ENCODE measurements at regions not wholly inside any gene's neighbourhood (a gene's known extent, or its start where the extent isn't known, plus 50 kb on each side); places are given as distances from the start of the nearest gene placed in this dataset.

DNA sequence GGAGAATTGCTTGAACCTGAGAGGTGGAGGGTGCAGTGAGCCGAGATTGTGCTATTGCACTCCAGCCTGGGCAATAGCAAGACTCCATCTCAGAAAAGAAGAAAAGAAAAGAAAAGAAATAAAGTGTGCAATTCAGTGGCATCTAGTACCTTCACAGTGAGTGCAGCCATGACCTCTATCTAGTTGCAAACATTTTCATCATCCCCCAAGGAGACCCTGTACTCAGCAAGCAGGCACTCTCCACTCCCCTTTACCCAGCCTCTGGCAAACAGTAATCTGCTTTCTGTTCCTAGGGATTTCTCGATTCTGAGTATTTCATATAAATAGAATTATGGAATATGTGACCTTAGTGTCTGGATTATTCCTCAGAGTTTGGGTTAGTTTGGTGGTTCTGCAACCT, 130.4 kb upstream of the ARL4C start:
- peaks cover 14% of the 10 kb centered on the region for H3K27me3 Mint-ChIP-seq
- no peak overlapping the region for H3K4me3 Mint-ChIP-seq
- no peak overlapping the region for H3K27ac Mint-ChIP-seq
- no peaks in the 10 kb centered on the region for H3K4me1 Mint-ChIP-seq (ENCODE audit: low read depth)
- no peaks in the 10 kb centered on the region for H3K36me3 Mint-ChIP-seq (ENCODE audit: low read depth)
- H3K9me3 Mint-ChIP-seq: no peaks in the 10 kb centered on the region

GRCh38 chr2:234626566-234627130, 129.8 kb upstream of the ARL4C start:
- Mint-ChIP-seq H3K27ac (no peak overlapping the region), H3K4me3 (no peak overlapping the region), H3K9me3 (no peaks in the 10 kb centered on the region), H3K27me3 (peaks cover 11% of the 10 kb centered on the region), H3K4me1 (ENCODE audit: low read depth) (no peaks in the 10 kb centered on the region), H3K36me3 (ENCODE audit: low read depth) (no peaks in the 10 kb centered on the region)

DNA sequence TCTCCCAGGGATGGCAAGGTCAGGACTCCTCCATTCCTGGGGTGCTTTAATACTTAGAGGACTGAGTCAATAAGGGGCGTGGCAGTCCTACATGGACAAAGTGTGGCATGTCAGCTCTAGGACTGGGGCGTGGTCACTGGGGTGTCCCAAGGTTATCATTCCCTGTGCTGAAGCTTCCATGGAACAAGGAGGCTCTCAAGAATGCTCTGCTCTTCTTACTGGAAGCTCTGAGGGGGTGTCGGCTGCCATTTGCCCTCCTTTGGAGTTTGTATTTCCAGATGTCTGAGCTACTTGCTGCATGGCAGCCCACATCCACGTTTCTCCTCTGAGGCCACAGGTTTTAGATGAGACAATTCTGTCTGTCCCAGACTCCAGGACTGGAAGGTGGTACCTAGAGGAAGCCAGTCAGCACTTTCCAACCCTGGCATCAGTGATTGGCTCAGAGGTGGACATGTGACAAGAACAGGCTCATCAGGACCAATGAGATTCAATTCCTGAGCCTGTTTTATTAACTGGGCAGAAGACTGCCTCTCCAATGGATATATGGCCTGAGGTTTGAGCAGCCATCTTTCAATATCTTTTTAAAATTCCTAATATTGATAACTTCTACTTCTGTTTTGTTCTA, 128.9 kb upstream of the ARL4C start:
- Mint-ChIP-seq H3K4me3 (no peak overlapping the region), H3K27me3 (peaks cover 10% of the 10 kb centered on the region), H3K27ac (no peak overlapping the region), H3K36me3 (ENCODE audit: low read depth) (no peaks in the 10 kb centered on the region), H3K4me1 (ENCODE audit: low read depth) (no peaks in the 10 kb centered on the region), H3K9me3 (no peaks in the 10 kb centered on the region)

- H3K4me1 Mint-ChIP-seq (ENCODE audit: low read depth): peaks cover 8% of the 10 kb centered on the region
- H3K9me3 Mint-ChIP-seq: peaks cover 5% of the 10 kb centered on the region
- no peak overlapping the region for H3K27ac Mint-ChIP-seq
- no peaks in the 10 kb centered on the region for H3K36me3 Mint-ChIP-seq (ENCODE audit: low read depth)
- H3K27me3 Mint-ChIP-seq: peaks cover 10% of the 10 kb centered on the region
- H3K4me3 Mint-ChIP-seq: no peak overlapping the region
These were observed 126.7 kb upstream of the ARL4C start for GRCh38 chr2:234623521-234623991.

- Mint-ChIP-seq H3K27ac (no peak overlapping the region), H3K27me3 (peaks cover 6% of the 10 kb centered on the region), H3K9me3 (peaks cover 5% of the 10 kb centered on the region), H3K36me3 (ENCODE audit: low read depth) (no peaks in the 10 kb centered on the region), H3K4me3 (no peak overlapping the region), H3K4me1 (ENCODE audit: low read depth) (peaks cover 8% of the 10 kb centered on the region)
These were observed 124.2 kb upstream of the ARL4C start for GRCh38 chr2:234621120-234621519.

DNA sequence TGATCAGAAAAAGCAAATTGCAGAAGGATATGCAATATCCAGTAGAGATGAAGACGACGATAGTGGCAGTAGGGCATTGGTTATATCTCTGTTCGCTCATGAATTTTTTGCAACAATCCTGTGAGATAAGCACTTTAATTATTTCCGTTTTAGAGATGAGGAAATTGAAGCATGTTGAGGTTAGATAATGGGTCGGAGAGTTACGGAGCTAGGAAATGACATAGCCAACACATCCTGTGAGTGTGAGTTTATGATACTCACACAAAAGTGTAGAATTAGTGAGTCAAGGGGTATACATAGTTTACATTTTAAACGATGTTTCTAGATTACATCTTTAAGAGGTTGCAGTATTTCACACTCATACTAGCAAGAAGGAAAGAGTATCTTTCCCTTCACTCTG, 123.1 kb upstream of the ARL4C start:
- Mint-ChIP-seq H3K4me3 (no peak overlapping the region), H3K36me3 (ENCODE audit: low read depth) (no peaks in the 10 kb centered on the region), H3K27ac (no peak overlapping the region), H3K9me3 (peaks cover 5% of the 10 kb centered on the region), H3K4me1 (ENCODE audit: low read depth) (peaks cover 8% of the 10 kb centered on the region), H3K27me3 (peaks cover 10% of the 10 kb centered on the region)

- no peaks in the 10 kb centered on the region for H3K36me3 Mint-ChIP-seq (ENCODE audit: low read depth)
- H3K9me3 Mint-ChIP-seq: peaks cover 5% of the 10 kb centered on the region
These were observed 118.9 kb upstream of the ARL4C start for GRCh38 chr2:234615643-234616356.

DNA sequence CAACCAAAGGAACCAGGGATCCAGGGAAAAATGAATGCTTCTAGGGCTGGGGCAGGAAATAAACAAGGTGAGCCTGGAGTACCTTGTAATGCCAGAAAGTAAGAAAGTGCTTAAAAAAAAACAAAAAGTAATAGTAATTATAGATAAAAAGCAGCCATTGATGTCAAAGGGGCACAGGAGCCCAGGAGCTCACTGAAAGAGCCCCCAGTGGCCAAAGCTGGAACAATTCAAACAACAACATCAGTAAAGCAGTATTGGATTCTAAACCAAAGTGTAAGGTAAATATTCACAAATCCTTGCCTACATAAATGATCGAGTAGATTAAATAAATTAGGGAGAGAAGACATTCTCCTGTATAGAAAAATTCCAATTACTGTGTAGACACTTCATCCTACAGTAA, 114.3 kb upstream of the ARL4C start:
- Mint-ChIP-seq H3K4me1 (ENCODE audit: low read depth) (no peaks in the 10 kb centered on the region), H3K27ac (no peak overlapping the region), H3K36me3 (ENCODE audit: low read depth) (no peaks in the 10 kb centered on the region), H3K4me3 (no peak overlapping the region), H3K27me3 (peaks cover 15% of the 10 kb centered on the region), H3K9me3 (no peaks in the 10 kb centered on the region)

More at GRCh38 chr2:234615643-234616356, 118.9 kb upstream of the ARL4C start:
- Mint-ChIP-seq H3K4me1 (ENCODE audit: low read depth) (peaks cover 8% of the 10 kb centered on the region), H3K27me3 (peaks cover 10% of the 10 kb centered on the region), H3K27ac (no peak overlapping the region), H3K4me3 (no peak overlapping the region)

- Mint-ChIP-seq H3K36me3 (ENCODE audit: low read depth) (no peaks in the 10 kb centered on the region), H3K27ac (no peak overlapping the region), H3K27me3 (peaks cover 15% of the 10 kb centered on the region), H3K4me1 (ENCODE audit: low read depth) (no peaks in the 10 kb centered on the region), H3K9me3 (no peaks in the 10 kb centered on the region), H3K4me3 (no peak overlapping the region)
These were observed 112.1 kb upstream of the ARL4C start for GRCh38 chr2:234608946-234609345.

- no peaks in the 10 kb centered on the region for H3K4me1 Mint-ChIP-seq (ENCODE audit: low read depth)
- peaks cover 19% of the 10 kb centered on the region for H3K27me3 Mint-ChIP-seq
- H3K36me3 Mint-ChIP-seq (ENCODE audit: low read depth): no peaks in the 10 kb centered on the region
- H3K9me3 Mint-ChIP-seq: no peaks in the 10 kb centered on the region
- H3K27ac Mint-ChIP-seq: no peak overlapping the region
- H3K4me3 Mint-ChIP-seq: no peak overlapping the region
These were observed 110.8 kb upstream of the ARL4C start for GRCh38 chr2:234607691-234608090.

GRCh38 chr2:234606896-234607295, 110.0 kb upstream of the ARL4C start:
- Mint-ChIP-seq H3K4me1 (ENCODE audit: low read depth) (no peaks in the 10 kb centered on the region), H3K9me3 (no peaks in the 10 kb centered on the region), H3K4me3 (no peak overlapping the region), H3K27me3 (peaks cover 19% of the 10 kb centered on the region), H3K27ac (no peak overlapping the region), H3K36me3 (ENCODE audit: low read depth) (no peaks in the 10 kb centered on the region)

- no peaks in the 10 kb centered on the region for H3K9me3 Mint-ChIP-seq
- no peak overlapping the region for H3K4me3 Mint-ChIP-seq
- H3K27me3 Mint-ChIP-seq: peaks cover 11% of the 10 kb centered on the region
- no peak overlapping the region for H3K27ac Mint-ChIP-seq
- H3K36me3 Mint-ChIP-seq (ENCODE audit: low read depth): no peaks in the 10 kb centered on the region
- H3K4me1 Mint-ChIP-seq (ENCODE audit: low read depth): no peaks in the 10 kb centered on the region
These were observed 106.7 kb upstream of the ARL4C start for GRCh38 chr2:234603619-234604018.

- Mint-ChIP-seq H3K4me3 (no peak overlapping the region), H3K36me3 (ENCODE audit: low read depth) (no peaks in the 10 kb centered on the region), H3K27me3 (peaks cover 11% of the 10 kb centered on the region), H3K9me3 (no peaks in the 10 kb centered on the region), H3K27ac (no peak overlapping the region), H3K4me1 (ENCODE audit: low read depth) (no peaks in the 10 kb centered on the region)
These were observed 104.3 kb upstream of the ARL4C start for GRCh38 chr2:234601213-234601612.

- H3K36me3 Mint-ChIP-seq (ENCODE audit: low read depth): no peaks in the 10 kb centered on the region
- no peak overlapping the region for H3K4me3 Mint-ChIP-seq
- peaks cover 3% of the 10 kb centered on the region for H3K27me3 Mint-ChIP-seq
- H3K9me3 Mint-ChIP-seq: no peaks in the 10 kb centered on the region
- no peak overlapping the region for H3K27ac Mint-ChIP-seq
- no peaks in the 10 kb centered on the region for H3K4me1 Mint-ChIP-seq (ENCODE audit: low read depth)
These were observed 100.6 kb upstream of the ARL4C start for GRCh38 chr2:234597576-234597861.

- Mint-ChIP-seq H3K36me3 (ENCODE audit: low read depth) (no peaks in the 10 kb centered on the region), H3K27me3 (peaks cover 3% of the 10 kb centered on the region), H3K4me1 (ENCODE audit: low read depth) (no peaks in the 10 kb centered on the region), H3K4me3 (no peak overlapping the region), H3K27ac (no peak overlapping the region), H3K9me3 (no peaks in the 10 kb centered on the region)
These were observed 100.1 kb upstream of the ARL4C start for GRCh38 chr2:234596696-234597575.

Measured in stimulated activated naive CD8-positive, alpha-beta T cell treated with anti-CD3 and anti-CD28 coated beads, Interleukin-15, Interleukin-2, amounts not matched to agents 100 ng/mL and 50 ng/mL, for 24 hours (primary cell).